Amniotic epithelial cell (primary cell): ENCODE measurements at regions not wholly inside any gene's neighbourhood (a gene's known extent, or its start where the extent isn't known, plus 50 kb on each side); places are given as distances from the start of the nearest gene placed in this dataset.
"Not testable (repeated sequence)": the region's sequence is repeated elsewhere in the genome, so short reads cannot be mapped to it uniquely, and the experiment has no call there.

Source experiments
- DNase-seq: peaks from one replicate; pipeline ENCODE4 v3.0.0-alpha.2; 2010; ENCODE audit warnings: low read depth

- no peak for DNase-seq
These were observed 81.1 kb downstream of the STMND1 start for GRCh38 chr6:17182961-17183360.

DNA sequence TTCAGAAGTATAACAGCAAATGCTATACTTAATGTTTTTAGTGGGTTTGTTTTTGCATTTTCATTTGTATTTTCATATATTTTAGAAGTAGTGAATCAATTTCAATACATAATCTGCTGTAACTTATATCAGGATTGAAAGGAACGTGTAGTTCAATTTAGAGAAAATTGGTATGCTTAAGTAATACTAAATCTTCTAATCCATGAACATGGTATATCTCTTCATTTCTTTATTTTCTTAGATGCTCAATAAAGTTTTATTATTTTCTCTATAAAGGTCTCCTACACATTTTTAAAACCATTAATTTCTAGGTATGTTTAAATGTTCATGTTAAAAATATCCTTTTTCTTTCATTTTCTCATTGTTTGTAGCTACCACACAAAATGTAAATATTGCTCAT lies 85.1 kb downstream of the STMND1 start:
- DNase-seq = no peak

GRCh38 chr6:17193106-17193775 lies 87.9 kb upstream of the RBM24 start:
- DNase-seq = peak; percentile 31

DNA sequence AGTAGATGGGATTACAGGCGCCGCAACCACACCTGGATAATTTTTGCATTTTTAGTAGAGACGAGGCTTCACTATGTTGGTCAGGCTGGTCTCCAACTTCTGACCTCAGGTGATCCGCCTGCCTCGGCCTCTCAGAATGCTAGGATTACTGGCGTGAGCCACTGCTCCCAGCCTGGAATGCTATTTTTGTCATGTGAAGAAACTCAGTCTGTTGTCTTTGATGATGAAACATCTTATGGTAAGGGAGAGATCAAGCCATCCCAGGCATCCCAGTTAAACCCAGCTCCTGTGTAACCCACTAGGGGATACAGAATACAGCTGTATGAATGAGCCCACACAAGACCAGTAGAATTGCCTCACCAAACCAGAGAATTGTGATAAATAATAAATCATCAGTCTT lies 83.6 kb upstream of the RBM24 start:
- DNase-seq = peak; percentile 8

- DNase-seq = no peak
These were observed 80.8 kb upstream of the RBM24 start for GRCh38 chr6:17200395-17200794.

DNA sequence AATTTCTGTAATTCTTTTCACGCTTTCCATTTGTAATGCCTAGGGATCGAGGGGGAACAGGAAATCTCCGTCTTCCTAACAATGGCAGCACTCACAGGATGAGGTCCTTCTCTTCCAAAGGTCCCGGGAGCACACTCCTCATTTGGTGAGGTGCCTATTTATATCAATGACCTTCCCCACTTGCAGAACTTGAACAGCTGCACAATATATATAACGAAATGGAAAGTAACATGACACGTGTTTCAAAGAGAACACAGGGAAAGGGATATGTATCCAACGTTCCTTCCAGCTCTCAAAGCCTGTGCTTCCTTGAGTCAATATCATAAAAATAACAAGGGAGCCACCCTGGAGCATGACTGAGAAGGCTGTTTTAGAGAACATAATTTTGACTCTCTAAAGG lies 78.6 kb upstream of the RBM24 start:
- no peak for DNase-seq

GRCh38 chr6:17204533-17204932 lies 76.6 kb upstream of the RBM24 start:
- no peak for DNase-seq

DNA sequence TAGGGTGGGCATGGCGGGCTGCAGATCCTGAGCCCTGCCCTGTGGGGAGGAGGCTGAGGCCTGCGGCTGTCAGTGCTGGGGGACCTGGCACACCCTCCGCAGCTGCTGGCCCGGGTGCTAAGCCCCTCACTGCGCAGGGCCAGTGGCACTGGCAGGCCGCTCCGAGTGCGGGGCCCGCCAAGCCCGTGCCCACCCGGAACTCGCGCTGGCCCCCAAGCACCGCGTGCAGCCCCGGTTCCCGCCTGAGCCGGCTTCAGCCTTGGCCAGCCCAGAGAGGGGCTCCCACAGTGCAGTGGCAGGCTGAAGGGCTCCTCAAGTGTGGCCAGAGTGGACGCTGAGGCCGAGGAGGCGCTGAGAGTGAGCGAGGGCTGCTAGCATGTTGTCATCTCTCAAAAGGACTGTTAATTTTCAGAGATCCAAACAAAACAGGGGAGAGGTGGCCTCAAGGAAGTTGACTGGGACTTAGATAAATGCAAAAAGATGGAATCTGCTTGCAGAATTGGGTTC lies 74.5 kb upstream of the RBM24 start:
- DNase-seq = no peak

DNA sequence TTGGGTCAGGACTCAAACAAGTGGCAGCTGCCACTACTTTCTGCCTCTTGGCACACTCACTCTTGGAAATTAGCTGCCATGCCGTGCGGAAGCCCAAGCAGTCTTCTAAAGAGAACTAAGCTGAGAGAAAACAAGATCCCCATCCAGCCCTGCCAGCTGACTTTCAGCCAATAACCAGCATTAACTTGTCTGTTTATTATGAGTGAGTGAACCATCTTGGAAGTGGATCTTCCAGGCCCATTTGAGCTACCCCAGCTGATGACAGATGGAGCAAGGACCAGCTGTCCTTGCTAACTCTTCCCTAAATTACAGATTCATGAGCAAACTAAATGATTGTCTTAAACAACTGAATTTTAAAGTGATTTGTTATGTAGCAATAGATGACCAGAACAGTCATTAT lies 73.9 kb upstream of the RBM24 start:
- no peak for DNase-seq

- DNase-seq = no peak
These were observed 70.5 kb upstream of the RBM24 start for GRCh38 chr6:17210683-17211082.

DNA sequence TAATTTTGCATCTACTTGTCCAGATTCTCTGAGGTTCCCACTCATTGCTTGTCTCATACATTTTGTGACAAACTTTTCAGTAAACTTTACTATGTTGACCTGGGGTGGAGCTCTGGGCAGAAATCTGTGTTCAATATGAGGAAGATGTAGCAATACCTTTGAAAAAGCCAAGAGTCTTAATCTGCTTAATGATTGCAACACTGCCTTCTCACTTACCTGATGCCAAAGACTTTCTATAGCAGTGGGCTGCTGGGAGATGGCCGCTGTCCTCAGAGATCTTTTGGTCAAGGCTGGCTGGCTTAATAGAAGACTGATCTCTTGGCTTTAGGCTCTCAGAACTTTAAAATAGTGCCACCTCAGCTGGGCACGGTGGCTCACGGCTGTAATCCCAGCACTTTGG lies 70.1 kb upstream of the RBM24 start:
- no peak for DNase-seq

DNA sequence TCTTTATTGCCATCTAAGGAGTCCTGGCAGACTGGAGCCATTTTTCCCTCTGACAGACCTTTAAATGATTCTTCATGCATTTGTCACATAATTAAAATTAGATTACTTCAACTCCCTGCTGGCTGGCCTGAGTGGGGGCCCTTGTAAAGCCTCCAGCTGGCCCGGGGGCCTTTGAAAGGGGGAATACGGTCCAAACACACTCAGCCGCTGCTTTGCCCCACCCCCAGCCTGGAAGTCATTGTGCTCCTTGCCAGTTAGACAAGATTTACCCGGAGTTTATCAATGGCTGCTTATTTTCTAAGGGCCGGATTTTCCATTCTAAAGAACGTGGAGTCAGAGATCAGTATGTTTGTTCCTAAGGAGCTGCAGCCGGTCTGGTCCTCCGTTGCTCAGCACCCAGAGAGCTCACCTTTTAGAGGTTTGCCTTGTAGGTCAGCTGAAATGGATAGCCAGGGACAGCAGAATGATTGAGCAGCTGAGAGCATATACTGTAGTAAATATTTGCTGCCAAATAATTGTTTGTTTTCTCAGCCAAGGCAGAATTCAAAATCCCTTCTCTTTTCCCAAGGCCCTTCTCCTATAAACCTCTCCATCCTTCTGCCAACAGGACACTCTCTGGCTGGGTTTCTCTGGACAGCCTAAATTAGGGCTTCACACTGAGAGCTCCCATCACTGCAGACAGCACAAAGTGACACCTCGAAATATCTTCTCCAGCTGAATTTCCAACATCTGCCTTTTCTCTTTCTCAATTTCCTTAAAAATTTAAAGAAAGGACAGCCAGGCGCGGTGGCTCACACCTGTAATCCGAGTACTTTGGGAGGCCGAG lies 68.4 kb upstream of the RBM24 start:
- DNase-seq = no peak

DNA sequence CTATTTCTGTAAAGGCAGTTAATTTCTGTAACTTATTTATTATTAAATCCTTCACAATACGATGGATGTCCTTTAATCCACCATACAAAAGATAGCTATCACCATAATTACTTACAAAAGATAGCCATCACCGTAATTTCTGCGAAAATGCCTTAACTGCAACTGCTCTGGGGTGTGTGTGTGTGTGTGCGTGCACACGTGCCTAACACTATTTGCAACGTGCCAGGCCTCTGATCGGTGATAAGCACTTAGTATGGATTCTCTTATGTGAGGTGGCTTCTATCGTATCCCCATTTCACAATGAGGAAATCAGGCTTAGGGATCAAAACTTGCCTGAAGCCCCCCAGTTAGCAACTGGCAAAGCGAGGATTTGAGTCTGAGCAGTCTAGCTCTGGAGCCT lies 67.1 kb upstream of the RBM24 start:
- no peak for DNase-seq

GRCh38 chr6:17216972-17217371 lies 64.2 kb upstream of the RBM24 start:
- not testable (repeated sequence) for DNase-seq

DNA sequence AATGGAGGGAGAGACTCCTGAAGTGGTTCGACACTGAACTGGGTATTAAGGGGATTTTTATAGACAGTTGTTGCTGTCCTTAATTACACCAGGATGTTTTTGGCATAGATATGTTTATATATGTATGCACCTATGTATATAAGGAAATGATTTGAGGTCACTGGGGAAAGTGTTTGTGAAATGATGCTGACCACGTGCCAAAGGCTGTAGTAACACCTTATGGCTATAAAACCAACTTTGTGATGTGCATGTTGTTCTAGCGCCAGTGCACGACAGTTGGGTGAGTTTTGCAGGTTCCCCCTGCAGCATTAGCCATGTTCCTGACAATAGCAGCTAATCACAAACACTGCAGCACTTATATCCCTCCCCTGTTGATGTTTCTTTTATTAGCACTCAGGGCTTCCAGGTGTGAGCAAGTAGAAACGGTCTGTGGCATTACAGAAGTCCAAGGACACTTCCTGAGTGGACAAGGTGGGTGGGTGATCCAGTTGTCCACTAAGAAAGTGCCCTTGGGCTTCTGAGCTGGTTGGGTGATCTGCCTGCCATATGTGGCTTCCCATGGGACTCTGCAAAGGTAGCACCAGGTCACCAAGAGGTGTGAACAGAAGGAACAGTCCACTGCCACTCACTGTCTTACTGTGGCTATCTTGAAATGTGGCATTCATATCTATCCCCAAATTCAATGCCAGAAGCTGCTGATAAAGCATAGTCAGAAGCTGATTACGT lies 63.0 kb upstream of the RBM24 start:
- no peak for DNase-seq

GRCh38 chr6:17218749-17219093 lies 62.4 kb upstream of the RBM24 start:
- no peak for DNase-seq

DNA sequence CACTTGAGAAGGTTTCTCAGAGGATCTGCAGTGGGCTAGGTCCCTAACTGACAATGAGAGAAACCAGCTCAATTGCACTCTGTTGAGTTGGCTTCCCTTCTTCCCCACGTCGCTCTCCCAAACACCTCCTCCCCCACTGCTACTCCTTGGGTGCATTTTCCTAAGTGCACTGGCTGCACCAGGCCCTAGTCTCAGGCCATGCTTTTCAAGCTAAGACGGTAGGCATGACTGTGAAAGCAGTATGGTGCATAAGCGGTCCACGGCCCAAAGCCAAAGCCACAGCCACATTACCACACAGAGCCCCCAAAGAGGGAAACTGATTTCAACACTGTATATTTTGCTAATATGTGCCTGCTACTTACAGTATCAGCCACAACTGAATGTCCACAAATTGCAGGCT lies 62.1 kb upstream of the RBM24 start:
- DNase-seq = no peak

DNA sequence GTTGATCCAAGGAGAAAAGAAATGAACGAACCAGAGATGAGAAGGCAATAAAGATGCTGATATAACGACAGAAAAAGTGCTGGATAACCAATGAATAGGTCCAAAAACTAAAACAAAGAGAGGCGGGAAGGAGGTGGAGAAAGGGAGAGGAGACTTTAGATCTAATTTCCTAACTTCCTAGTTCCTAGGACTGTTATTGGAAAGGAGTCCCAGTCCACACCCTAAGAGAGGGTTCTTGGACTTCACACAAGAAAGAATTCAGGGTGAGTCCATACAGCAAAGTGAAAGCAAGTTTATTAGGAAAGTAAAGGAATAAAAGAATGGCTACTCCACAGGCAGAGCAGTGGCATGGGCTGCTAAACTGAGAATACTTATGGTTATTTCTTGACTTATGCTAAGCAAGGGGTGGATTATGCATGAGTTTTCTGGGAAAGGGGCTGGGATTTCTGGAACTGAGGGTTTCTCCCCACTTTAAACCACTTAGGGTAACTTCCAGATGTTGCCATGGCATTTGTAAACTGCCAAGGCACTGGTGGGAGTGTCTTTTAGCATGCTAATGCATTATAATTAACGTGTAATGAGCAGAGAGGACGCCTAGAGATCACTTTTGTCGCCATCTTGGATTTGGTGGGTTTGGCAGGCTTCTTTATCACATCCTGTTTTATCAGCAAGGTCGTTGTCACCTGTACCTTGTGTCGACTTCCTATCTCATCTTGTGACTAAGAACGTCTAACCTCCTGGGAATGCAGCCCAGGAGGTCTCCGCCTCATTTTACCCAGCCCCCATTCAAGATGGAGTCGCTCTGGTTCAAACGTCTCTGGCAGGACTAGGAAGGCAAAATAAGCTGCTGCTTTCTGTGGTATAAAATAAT lies 60.9 kb upstream of the RBM24 start:
- no peak for DNase-seq

- peak; percentile 7 for DNase-seq
These were observed 57.1 kb upstream of the RBM24 start for GRCh38 chr6:17224056-17224455.

- DNase-seq = not testable (repeated sequence)
These were observed 56.7 kb upstream of the RBM24 start for GRCh38 chr6:17224501-17224900.

DNA sequence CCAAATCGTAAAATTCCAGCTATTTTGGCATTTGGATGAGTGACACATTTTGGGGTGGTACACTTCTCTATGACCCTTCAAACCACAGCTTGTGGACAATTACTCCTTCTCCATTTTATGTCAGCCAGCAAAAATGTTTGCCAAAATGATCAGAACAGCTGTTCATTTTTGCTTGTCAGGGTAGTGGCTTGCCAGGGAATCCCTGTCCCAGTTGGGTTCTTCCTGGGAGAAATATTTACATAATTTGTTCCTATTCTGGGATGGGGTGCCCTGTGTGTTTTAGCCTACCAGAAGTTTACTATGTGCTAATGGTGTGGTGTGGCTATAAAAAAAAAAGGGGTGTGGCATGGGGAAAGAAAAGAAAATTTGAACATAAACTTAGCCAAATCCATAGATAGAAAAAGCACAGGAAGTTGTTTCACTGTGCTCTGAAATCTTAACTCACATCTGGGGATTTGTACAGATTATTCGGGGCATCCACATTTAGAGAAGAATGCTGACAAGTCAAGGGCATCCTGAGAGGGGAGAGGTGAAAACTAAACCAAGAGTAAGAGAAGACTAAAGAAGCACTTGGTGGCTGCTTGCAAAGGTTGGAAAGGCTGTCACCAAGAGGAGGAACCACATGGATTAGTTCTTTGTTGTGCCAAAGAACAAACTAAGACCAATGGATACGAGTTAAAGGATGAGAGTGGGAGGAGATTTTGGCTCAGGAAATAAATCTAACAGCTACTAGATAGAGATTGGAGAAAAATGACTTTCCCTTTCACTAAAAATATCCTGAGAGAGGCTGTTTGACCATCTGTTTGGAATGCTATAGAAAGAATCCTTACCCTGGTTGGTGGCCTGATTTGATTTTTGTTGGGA lies 55.2 kb upstream of the RBM24 start:
- no peak for DNase-seq
